Tibial nerve (tissue), 4 donors: ENCODE measurements at regions not wholly inside any gene's neighbourhood (a gene's known extent, or its start where the extent isn't known, plus 50 kb on each side); places are given as distances from the start of the nearest gene placed in this dataset.

Experiments
- EP300 ChIP-seq, 2 donors: sonication (generic); formaldehyde crosslinking; IDR thresholded peaks; one replicate each; pipeline ENCODE4 v1.6.1; 2017; ENCODE audit warnings: antibody characterized with exemption in 2 of 2, mild to moderate bottlenecking in 1 of 2
- POLR2A ChIP-seq, 2 donors: fragments of 450-650 bp; IDR thresholded peaks; one replicate each; pipeline ENCODE4 v1.6.1; 2017; ENCODE audit warnings: antibody characterized with exemption in 2 of 2, mild to moderate bottlenecking in 2 of 2, moderate library complexity in 2 of 2
- TF ChIP-seq, protein P1 (sequence below), 5 experiments: fragments of 200-600 bp in 3 of 5; fragments of 450-650 bp in 2 of 5; sonication (generic) in 3 of 5; IDR thresholded peaks; one replicate each; pipeline ENCODE4 v1.5.1; 2016 to 2019; ENCODE audit warnings: antibody characterized with exemption in 5 of 5, mild to moderate bottlenecking in 3 of 5, moderate library complexity in 2 of 5

DNA sequence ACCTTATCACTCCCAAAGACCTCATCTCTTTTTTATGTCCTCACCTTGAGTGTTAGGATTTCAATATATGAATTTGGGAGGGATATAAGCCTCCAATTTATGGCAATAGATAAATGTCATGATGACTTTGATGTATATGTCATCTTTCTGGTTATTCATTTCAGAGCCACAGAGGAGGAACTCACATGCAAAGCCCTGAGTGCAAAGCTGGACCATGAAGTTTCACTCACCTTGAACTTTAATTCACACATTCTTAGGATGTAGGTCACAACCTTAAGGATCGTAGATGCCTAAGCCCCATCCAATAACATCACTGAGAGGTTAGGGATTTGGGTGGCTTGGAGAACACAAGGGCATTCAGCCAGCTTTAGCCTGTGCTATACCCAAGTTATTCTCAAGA lies 81.9 kb upstream of the ZPBP start:
- TF ChIP-seq, protein P1, sequence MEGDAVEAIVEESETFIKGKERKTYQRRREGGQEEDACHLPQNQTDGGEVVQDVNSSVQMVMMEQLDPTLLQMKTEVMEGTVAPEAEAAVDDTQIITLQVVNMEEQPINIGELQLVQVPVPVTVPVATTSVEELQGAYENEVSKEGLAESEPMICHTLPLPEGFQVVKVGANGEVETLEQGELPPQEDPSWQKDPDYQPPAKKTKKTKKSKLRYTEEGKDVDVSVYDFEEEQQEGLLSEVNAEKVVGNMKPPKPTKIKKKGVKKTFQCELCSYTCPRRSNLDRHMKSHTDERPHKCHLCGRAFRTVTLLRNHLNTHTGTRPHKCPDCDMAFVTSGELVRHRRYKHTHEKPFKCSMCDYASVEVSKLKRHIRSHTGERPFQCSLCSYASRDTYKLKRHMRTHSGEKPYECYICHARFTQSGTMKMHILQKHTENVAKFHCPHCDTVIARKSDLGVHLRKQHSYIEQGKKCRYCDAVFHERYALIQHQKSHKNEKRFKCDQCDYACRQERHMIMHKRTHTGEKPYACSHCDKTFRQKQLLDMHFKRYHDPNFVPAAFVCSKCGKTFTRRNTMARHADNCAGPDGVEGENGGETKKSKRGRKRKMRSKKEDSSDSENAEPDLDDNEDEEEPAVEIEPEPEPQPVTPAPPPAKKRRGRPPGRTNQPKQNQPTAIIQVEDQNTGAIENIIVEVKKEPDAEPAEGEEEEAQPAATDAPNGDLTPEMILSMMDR (IDR thresholded peaks at IDR 0.05), result no peak
- TF ChIP-seq POLR2A (IDR thresholded peaks at IDR 0.05), result no peak
- no peak for TF ChIP-seq EP300 (IDR thresholded peaks at IDR 0.05)
